HUES6 (cell line): ENCODE measurements at regions not wholly inside any gene's neighbourhood (a gene's known extent, or its start where the extent isn't known, plus 50 kb on each side); places are given as distances from the start of the nearest gene placed in this dataset.
"Not testable (repeated sequence)": the region's sequence is repeated elsewhere in the genome, so short reads cannot be mapped to it uniquely, and the experiment has no call there.

ENCODE experiments used
- H3K27ac ChIP-seq: 2 replicates; pipeline ENCODE4 v1.7.0; 2013; ENCODE audit warnings: low read depth, mild to moderate bottlenecking, low read length, inconsistent platforms
- H3K27me3 ChIP-seq: 2 replicates; pipeline ENCODE4 v1.6.1; 2013; ENCODE audit warnings: low read length; ENCODE audit not compliant: control insufficient read depth, insufficient read depth
- H3K36me3 ChIP-seq: 2 replicates; pipeline ENCODE4 v1.6.1; 2013; ENCODE audit warnings: low read length; ENCODE audit not compliant: control insufficient read depth, insufficient read depth
- H3K4me1 ChIP-seq: 2 replicates; pipeline ENCODE4 v1.6.1; 2013; ENCODE audit warnings: low read length; ENCODE audit not compliant: control insufficient read depth, insufficient read depth
- H3K4me3 ChIP-seq: 2 replicates; pipeline ENCODE4 v1.5.1; 2013; ENCODE audit warnings: low read depth, low read length
- H3K9ac ChIP-seq: one replicate; pipeline ENCODE4 v1.6.1; 2013; ENCODE audit warnings: mild to moderate bottlenecking, low read length
- H3K9me3 ChIP-seq: 2 replicates; pipeline ENCODE4 v1.6.1; 2013; ENCODE audit warnings: low read depth, low read length; ENCODE audit not compliant: control insufficient read depth, insufficient read depth

DNA sequence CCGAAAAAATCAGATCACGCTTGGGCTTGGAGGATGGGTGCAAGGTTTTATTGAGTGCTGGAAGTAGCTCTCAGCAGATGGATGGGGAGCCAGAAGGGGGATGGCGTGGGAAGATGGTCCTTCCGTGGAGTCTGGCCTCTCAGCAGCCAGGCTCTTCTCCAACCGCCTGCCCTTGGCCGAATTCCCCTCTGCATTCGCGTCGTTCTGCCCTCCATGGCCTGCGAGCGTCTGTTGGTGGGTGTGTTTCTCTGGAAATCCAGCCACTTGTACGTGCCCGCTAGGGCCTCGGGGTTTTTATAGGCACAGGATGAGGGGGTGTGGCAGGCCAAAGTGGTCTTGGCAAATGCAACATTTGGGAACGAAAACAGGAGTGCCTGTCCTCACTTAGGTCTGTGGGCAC lies 815.2 kb downstream of the TSN start:
- H3K27ac ChIP-seq: no peak overlapping the region
- no peak overlapping the region for H3K4me3 ChIP-seq
- H3K9ac ChIP-seq: no peak overlapping the region
- no peaks in the 10 kb centered on the region for H3K36me3 ChIP-seq
- no peaks in the 10 kb centered on the region for H3K4me1 ChIP-seq
- H3K9me3 ChIP-seq: no peaks in the 10 kb centered on the region
- H3K27me3 ChIP-seq: no peaks in the 10 kb centered on the region

- not testable (repeated sequence) for H3K9me3 ChIP-seq, H3K4me1 ChIP-seq, H3K9ac ChIP-seq, H3K36me3 ChIP-seq, H3K27me3 ChIP-seq, H3K27ac ChIP-seq, H3K4me3 ChIP-seq
Observed at GRCh38 chr2:122571471-122571870, 816.0 kb downstream of the TSN start.

- Histone ChIP-seq H3K27ac (no peak overlapping the region), H3K4me3 (no peak overlapping the region), H3K9ac (no peak overlapping the region)
Observed at GRCh38 chr2:122575076-122575475, 819.6 kb downstream of the TSN start.

DNA sequence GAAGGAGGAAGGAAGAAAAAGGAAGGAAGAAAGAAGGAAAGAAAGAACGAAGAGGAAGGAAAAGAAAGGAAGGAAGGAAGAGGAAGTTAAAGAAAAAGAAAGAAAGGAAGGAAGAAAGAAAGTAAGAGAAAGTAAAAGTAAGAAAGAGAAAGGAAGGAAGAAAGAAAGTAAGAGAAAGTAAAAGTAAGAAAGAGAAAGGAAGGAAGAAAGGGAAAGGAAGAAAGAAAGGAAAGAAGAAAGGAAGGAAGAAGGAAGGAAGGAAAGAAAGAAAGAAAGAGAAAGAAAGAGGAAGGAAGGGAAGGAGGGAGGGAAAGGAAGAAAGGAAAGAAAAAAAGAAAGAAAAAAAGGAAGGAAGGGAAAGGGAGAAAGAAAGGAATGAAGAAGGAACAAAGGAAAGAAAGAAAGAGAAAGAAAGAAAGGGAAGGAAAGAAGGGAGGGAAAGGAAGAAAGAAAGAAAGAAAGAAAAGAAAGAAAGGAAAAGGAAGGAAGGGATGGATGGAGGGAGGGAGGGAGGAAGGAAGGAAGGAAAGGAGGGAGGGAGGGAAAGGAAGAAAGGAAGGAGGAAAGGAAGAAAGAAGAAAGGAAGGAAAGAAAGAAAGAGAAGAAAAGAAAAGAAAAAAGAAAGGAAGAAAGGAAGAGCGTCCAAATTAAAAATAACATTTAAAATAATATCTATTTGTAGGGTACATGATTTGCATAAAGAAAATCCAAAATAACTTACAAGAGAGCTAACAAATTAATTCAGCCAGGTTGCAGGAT lies 827.9 kb downstream of the TSN start:
- Histone ChIP-seq H3K4me3 (no peak overlapping the region), H3K27me3 (no peaks in the 10 kb centered on the region), H3K4me1 (no peaks in the 10 kb centered on the region), H3K27ac (no peak overlapping the region), H3K9me3 (peaks cover 2% of the 10 kb centered on the region; the same call in 1 of the 2 replicates), H3K9ac (no peak overlapping the region), H3K36me3 (no peaks in the 10 kb centered on the region)

More at GRCh38 chr2:122575076-122575475, 819.6 kb downstream of the TSN start:
- no peaks in the 10 kb centered on the region for H3K36me3 ChIP-seq
- H3K9me3 ChIP-seq: no peaks in the 10 kb centered on the region
- no peaks in the 10 kb centered on the region for H3K27me3 ChIP-seq
- H3K4me1 ChIP-seq: no peaks in the 10 kb centered on the region

DNA sequence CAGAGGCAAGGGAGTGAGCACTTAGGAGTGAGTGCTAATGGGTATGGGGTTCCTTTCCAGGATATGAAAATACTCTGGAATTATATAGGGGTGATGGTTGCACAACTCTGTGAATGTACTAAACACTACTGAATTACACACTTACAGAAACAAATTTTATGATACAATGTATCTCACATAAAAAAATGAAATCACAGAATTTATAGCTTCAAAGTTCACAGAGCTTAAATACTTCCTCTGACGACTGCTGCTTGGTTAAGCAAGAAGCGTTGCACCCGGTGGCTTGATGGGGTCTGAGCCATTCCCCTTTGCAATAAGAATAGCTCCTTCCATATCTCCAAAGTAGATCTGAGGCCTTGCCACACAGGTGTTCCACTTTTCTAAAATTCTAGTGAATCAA lies 835.1 kb downstream of the TSN start:
- no peak overlapping the region for H3K9ac ChIP-seq
- H3K9me3 ChIP-seq: peaks cover 2% of the 10 kb centered on the region; the same call in 1 of the 2 replicates

DNA sequence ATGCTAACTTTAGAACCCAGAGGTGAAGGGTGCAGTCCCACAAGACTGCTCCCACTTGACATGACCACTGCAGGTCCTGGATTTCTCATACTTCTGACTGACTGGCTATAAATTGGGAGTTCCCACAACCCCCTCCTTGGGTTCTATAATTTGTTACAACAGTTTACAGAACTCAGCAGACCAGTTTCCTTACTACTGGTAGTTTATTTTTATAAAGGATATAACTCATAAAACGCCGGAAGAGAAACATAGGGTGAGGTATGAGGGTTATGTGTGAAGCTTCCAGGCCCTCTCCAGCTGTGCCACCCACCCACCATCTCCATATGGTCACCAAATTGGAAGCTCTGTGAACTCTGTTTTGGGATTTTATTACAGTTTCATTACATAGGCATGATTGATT lies 839.6 kb downstream of the TSN start:
- no peak overlapping the region for H3K27ac ChIP-seq
- H3K36me3 ChIP-seq: no peaks in the 10 kb centered on the region
- H3K4me1 ChIP-seq: no peaks in the 10 kb centered on the region
- H3K4me3 ChIP-seq: no peak overlapping the region
- H3K9me3 ChIP-seq: no peaks in the 10 kb centered on the region
- H3K9ac ChIP-seq: no peak overlapping the region
- no peaks in the 10 kb centered on the region for H3K27me3 ChIP-seq

More for the DNA sequence above, 835.1 kb downstream of the TSN start:
- Histone ChIP-seq H3K4me1 (no peaks in the 10 kb centered on the region), H3K27ac (no peak overlapping the region), H3K4me3 (no peak overlapping the region), H3K27me3 (no peaks in the 10 kb centered on the region), H3K36me3 (no peaks in the 10 kb centered on the region)

DNA sequence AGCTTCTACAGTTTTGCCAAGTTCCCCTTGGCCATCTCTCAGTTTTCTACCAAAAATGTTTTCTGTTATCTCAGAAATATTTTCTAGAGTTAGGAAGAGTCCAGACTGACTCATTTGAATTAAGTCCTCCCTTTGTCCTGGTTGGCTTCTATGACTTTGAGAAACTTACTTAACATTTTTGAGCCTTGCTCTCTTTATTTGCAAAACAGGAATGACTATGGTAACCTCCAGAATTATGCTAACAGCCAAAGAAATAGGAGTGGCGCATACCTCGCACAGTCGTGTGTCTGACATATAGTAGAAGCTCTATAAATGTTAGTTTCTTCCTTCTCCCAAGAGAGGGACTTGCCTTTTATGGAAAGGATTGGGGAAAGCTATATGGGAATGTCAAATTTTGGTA lies 841.1 kb downstream of the TSN start:
- Histone ChIP-seq H3K36me3 (no peaks in the 10 kb centered on the region), H3K4me1 (no peaks in the 10 kb centered on the region), H3K27ac (no peak overlapping the region), H3K9ac (no peak overlapping the region), H3K4me3 (no peak overlapping the region), H3K9me3 (no peaks in the 10 kb centered on the region), H3K27me3 (no peaks in the 10 kb centered on the region)

- Histone ChIP-seq H3K9ac (no peak overlapping the region), H3K4me1 (no peaks in the 10 kb centered on the region), H3K27me3 (no peaks in the 10 kb centered on the region), H3K27ac (no peak overlapping the region), H3K9me3 (no peaks in the 10 kb centered on the region), H3K36me3 (no peaks in the 10 kb centered on the region), H3K4me3 (no peak overlapping the region)
Observed at GRCh38 chr2:122598784-122599183, 843.3 kb downstream of the TSN start.

DNA sequence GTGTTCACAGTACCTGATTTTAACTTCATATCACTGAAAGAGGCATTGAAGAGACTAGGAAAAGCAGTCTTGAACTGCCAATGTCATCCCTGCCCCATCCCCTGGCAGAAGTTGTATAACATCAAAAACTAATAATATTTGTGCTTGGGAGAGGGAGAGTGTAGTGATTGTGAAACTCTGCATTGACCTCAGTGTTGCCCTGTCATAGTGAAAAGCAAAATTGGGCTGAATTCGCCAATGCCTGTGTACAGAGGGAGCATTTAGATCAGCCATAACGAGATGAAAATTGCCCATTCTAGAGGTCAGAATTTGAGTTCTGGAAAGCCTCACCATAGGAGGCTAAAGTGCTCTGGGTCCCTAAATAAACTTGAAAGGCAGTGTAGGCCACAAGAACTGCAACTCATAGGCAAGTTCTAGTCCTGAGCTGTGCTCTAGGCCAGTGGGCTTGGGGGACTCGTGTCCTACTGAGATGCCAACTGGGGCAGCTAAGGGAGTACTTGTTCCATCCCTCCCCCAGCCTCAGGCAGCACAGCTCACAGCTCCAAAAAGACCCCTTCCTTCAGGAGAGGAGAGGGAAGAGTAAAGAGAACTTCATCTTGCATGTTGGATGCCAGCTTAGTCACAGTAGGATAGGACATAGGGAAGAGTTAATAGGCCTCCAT lies 855.6 kb downstream of the TSN start:
- H3K9ac ChIP-seq: no peak overlapping the region
- no peak overlapping the region for H3K4me3 ChIP-seq

DNA sequence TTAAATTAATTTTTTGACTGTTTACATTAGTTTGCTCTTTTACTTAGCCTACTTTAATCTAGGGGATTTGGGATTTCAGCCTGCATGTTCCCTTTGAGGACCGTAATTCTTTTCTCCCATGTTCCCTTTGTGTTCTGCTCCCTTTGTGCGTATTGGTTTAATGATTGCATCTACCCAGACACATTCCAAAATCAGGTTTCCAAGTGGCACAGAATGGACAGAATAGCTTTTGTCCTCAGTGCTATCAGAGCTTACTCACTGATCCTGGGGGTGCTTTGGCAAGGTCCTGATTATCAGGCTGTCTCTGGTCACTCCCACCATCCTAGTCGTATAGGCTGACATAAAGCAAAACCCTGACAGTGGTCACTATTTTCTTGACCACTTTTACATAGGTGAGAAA lies 867.5 kb downstream of the TSN start:
- no peaks in the 10 kb centered on the region for H3K36me3 ChIP-seq
- H3K27me3 ChIP-seq: no peaks in the 10 kb centered on the region
- no peak overlapping the region for H3K4me3 ChIP-seq
- H3K27ac ChIP-seq: no peak overlapping the region
- no peaks in the 10 kb centered on the region; the same call in 1 of the 2 replicates for H3K4me1 ChIP-seq
- H3K9ac ChIP-seq: no peak overlapping the region
- H3K9me3 ChIP-seq: no peaks in the 10 kb centered on the region

More for the DNA sequence above, 855.6 kb downstream of the TSN start:
- H3K27me3 ChIP-seq: no peaks in the 10 kb centered on the region
- no peaks in the 10 kb centered on the region for H3K9me3 ChIP-seq
- H3K4me1 ChIP-seq: no peaks in the 10 kb centered on the region
- no peak overlapping the region for H3K27ac ChIP-seq
- H3K36me3 ChIP-seq: no peaks in the 10 kb centered on the region

DNA sequence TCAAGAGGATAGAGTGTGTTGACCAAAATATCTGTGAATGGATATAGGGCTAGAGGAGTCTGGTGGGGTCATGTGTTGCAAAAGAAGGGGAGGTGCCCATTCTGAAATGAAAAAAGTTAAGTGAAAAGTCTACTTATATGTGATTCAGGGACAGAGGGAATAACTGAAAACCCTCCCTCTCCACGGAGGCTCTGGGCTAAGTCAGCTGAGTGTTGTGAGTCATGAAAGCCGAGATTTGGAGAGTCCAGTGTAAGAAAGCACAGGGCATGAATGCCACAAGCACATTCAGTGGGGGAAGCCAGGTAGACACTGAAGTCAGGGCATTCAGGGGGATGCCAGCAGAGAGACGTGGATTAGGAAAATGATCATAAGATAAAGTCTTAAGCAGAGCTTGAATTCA lies 871.9 kb downstream of the TSN start:
- H3K27me3 ChIP-seq: no peaks in the 10 kb centered on the region
- H3K36me3 ChIP-seq: no peaks in the 10 kb centered on the region

More for the DNA sequence above, 871.9 kb downstream of the TSN start:
- no peak overlapping the region for H3K4me3 ChIP-seq
- no peaks in the 10 kb centered on the region for H3K9me3 ChIP-seq
- H3K4me1 ChIP-seq: no peaks in the 10 kb centered on the region
- H3K9ac ChIP-seq: no peak overlapping the region
- no peak overlapping the region for H3K27ac ChIP-seq
